HEK293 (cell line): ENCODE measurements at regions not wholly inside any gene's neighbourhood (a gene's known extent, or its start where the extent isn't known, plus 50 kb on each side); places are given as distances from the start of the nearest gene placed in this dataset.
A peak's percentile ranks its signal among the peaks of the same experiment; 100 is the strongest.

Source experiments
- CTCF ChIA-PET: fragments of 350-600 bp; formaldehyde crosslinking; extraction: SDS; loops from one replicate; lab custom pipeline; 2021; ENCODE audit warnings: antibody characterized with exemption; lab: Yijun Ruan, JAX
- POLR2A ChIA-PET: fragments of 300-600 bp; formaldehyde crosslinking; extraction: SDS; loops from one replicate; lab custom pipeline; 2020; ENCODE audit warnings: antibody characterized with exemption, inconsistent platforms; lab: Yijun Ruan, JAX
- H3K27ac ChIP-seq: fragments of 200-500 bp; sonication (Bioruptor generic); 2 replicates; pipeline ENCODE4 v1.5.1; 2014; ENCODE audit warnings: low read depth, low read length, control low read depth, inconsistent platforms; ENCODE audit errors: extremely low read depth
- H3K36me3 ChIP-seq, 2 experiments: fragments of 200-500 bp in 1 of 2; sonication (Bioruptor generic) in 1 of 2; 1 replicate in 1 of 2; 2 replicates in 1 of 2; pipeline ENCODE4 v1.5.1; 2014 to 2017; ENCODE audit warnings: inconsistent platforms in 2 of 2, low read length in 2 of 2; ENCODE audit not compliant: control insufficient read depth in 2 of 2, insufficient read depth in 1 of 2
- H3K4me1 ChIP-seq: fragments of 200-500 bp; sonication (Bioruptor generic); 2 replicates; pipeline ENCODE4 v1.5.1; 2014; ENCODE audit warnings: mild to moderate bottlenecking, low read length, inconsistent platforms; ENCODE audit not compliant: control insufficient read depth, insufficient read depth
- H3K4me3 ChIP-seq: 2 replicates; pipeline ENCODE4 v1.5.1; 2011; ENCODE audit warnings: low read depth, mild to moderate bottlenecking, control low read depth, low read length, moderate library complexity
- H3K9me3 ChIP-seq: fragments of 200-500 bp; sonication (Bioruptor generic); 2 replicates; pipeline ENCODE4 v1.5.1; 2014; ENCODE audit warnings: low read depth, low read length, inconsistent platforms; ENCODE audit not compliant: control insufficient read depth, insufficient read depth
- GLI2 ChIP-seq: fragments of 450-650 bp; formaldehyde crosslinking; IDR thresholded peaks from 2 replicates; pipeline ENCODE4; 2017; ENCODE audit warnings: missing biosample characterization, missing genetic modification characterization, low read depth, borderline replicate concordance
- GLIS2 ChIP-seq: fragments of 450-650 bp; formaldehyde crosslinking; IDR thresholded peaks from 2 replicates; pipeline ENCODE4 v1.5.1; 2016; ENCODE audit warnings: missing biosample characterization, missing genetic modification characterization
- IKZF3 ChIP-seq: fragments of 450-650 bp; IDR thresholded peaks from 2 replicates; pipeline ENCODE4 v1.5.0; 2018; ENCODE audit warnings: missing biosample characterization, mild to moderate bottlenecking, missing genetic modification characterization, moderate library complexity
- SALL2 ChIP-seq: fragments of 450-650 bp; formaldehyde crosslinking; IDR thresholded peaks from 2 replicates; pipeline ENCODE4 v1.5.0; 2017; ENCODE audit warnings: missing biosample characterization, mild to moderate bottlenecking, missing genetic modification characterization, borderline replicate concordance
- ZNF140 ChIP-seq: fragments of 450-650 bp; formaldehyde crosslinking; IDR thresholded peaks from 2 replicates; pipeline ENCODE4 v1.5.1; 2016; ENCODE audit warnings: missing biosample characterization, missing genetic modification characterization
- ZNF239 ChIP-seq: fragments of 450-650 bp; formaldehyde crosslinking; IDR thresholded peaks from 2 replicates; pipeline ENCODE4 v1.5.1; 2016; ENCODE audit warnings: missing biosample characterization, missing genetic modification characterization
- ZNF24 ChIP-seq: fragments of 450-650 bp; formaldehyde crosslinking; IDR thresholded peaks from 2 replicates; pipeline ENCODE4 v1.5.1; 2016; ENCODE audit warnings: missing biosample characterization, missing genetic modification characterization
- ZNF324 ChIP-seq: fragments of 450-650 bp; formaldehyde crosslinking; IDR thresholded peaks from 2 replicates; pipeline ENCODE4 v1.5.1; 2016; ENCODE audit warnings: missing biosample characterization, missing genetic modification characterization
- ZNF362 ChIP-seq: fragments of 450-650 bp; formaldehyde crosslinking; IDR thresholded peaks from 2 replicates; pipeline ENCODE4 v1.5.1; 2016; ENCODE audit warnings: missing biosample characterization, missing genetic modification characterization
- ZNF624 ChIP-seq: fragments of 450-650 bp; formaldehyde crosslinking; IDR thresholded peaks from 2 replicates; pipeline ENCODE4 v1.5.1; 2017; ENCODE audit warnings: missing biosample characterization, missing genetic modification characterization
- ZNF654 ChIP-seq: fragments of 450-650 bp; formaldehyde crosslinking; IDR thresholded peaks from 2 replicates; pipeline ENCODE4 v1.5.1; 2016; ENCODE audit warnings: low read depth, missing biosample characterization, missing genetic modification characterization
- ZNF658 ChIP-seq: fragments of 450-650 bp; formaldehyde crosslinking; IDR thresholded peaks from 2 replicates; pipeline ENCODE4; 2016; ENCODE audit warnings: missing biosample characterization, missing genetic modification characterization
- ZNF664 ChIP-seq: fragments of 450-650 bp; formaldehyde crosslinking; IDR thresholded peaks from 2 replicates; pipeline ENCODE4 v1.5.1; 2016; ENCODE audit warnings: missing biosample characterization, missing genetic modification characterization
- ZNF692 ChIP-seq: fragments of 450-650 bp; formaldehyde crosslinking; IDR thresholded peaks from 2 replicates; pipeline ENCODE4 v1.5.1; 2016; ENCODE audit warnings: missing biosample characterization, missing genetic modification characterization
- ZNF792 ChIP-seq: fragments of 450-650 bp; formaldehyde crosslinking; IDR thresholded peaks from 2 replicates; pipeline ENCODE4 v1.5.1; 2016; ENCODE audit warnings: missing biosample characterization, missing genetic modification characterization
- ZSCAN18 ChIP-seq: fragments of 450-650 bp; formaldehyde crosslinking; IDR thresholded peaks from 2 replicates; pipeline ENCODE4 v1.5.1; 2016; ENCODE audit warnings: missing biosample characterization, missing genetic modification characterization
- TF ChIP-seq, protein P1 (sequence below): fragments of 450-650 bp; formaldehyde crosslinking; IDR thresholded peaks from 2 replicates; pipeline ENCODE4 v1.5.1; 2016; ENCODE audit warnings: missing biosample characterization, missing genetic modification characterization
- TF ChIP-seq, protein P2 (sequence below): fragments of 450-650 bp; formaldehyde crosslinking; conservative IDR thresholded peaks from 2 replicates; pipeline ENCODE4 v1.5.1; 2016; ENCODE audit warnings: low read depth, missing biosample characterization, missing genetic modification characterization
- TF ChIP-seq, protein P3 (sequence below): fragments of 450-650 bp; IDR thresholded peaks from 2 replicates; pipeline ENCODE4 v1.5.1; 2018; ENCODE audit warnings: missing biosample characterization, mild to moderate bottlenecking, missing genetic modification characterization

- ChIA-PET POLR2A (no interaction called here), CTCF (interaction anchor here (0.6 to 1.2 kb wide), 4 partner anchors 15 to 1757 kb away, joined by 3 to 4 read pairs (median 3); no protein-coding TSS in a partner anchor)
- Histone ChIP-seq H3K4me3 (no peak overlapping the region), H3K27ac (no peak overlapping the region), H3K36me3 (no peaks in the 10 kb centered on the region), H3K9me3 (no peaks in the 10 kb centered on the region), H3K4me1 (no peaks in the 10 kb centered on the region)
- TF ChIP-seq IKZF3 (tag by site-specific recombination) (no peak), ZNF654 (peak; percentile 42)
- TF ChIP-seq, all 188 proteins: peak for 1
Observed at GRCh38 chr12:74317078-74317601, 220.5 kb upstream of the ATXN7L3B start.

- ChIA-PET POLR2A (no interaction called here), CTCF (interaction anchor here (0.6 to 1.2 kb wide), 4 partner anchors 12 to 1758 kb away, joined by 3 to 4 read pairs (median 3); no protein-coding TSS in a partner anchor)
- TF ChIP-seq ZNF624 (tag by site-specific recombination): no peak
- no peak for TF ChIP-seq ZSCAN18 (tag by site-specific recombination)
- no peak for TF ChIP-seq ZNF362 (tag by site-specific recombination)
- H3K9me3 ChIP-seq: no peaks in the 10 kb centered on the region
- no peak overlapping the region for H3K27ac ChIP-seq
- H3K4me3 ChIP-seq: no peak overlapping the region
- H3K4me1 ChIP-seq: no peaks in the 10 kb centered on the region
- H3K36me3 ChIP-seq: no peaks in the 10 kb centered on the region
Observed at GRCh38 chr12:74317741-74318140, 219.9 kb upstream of the ATXN7L3B start.

DNA sequence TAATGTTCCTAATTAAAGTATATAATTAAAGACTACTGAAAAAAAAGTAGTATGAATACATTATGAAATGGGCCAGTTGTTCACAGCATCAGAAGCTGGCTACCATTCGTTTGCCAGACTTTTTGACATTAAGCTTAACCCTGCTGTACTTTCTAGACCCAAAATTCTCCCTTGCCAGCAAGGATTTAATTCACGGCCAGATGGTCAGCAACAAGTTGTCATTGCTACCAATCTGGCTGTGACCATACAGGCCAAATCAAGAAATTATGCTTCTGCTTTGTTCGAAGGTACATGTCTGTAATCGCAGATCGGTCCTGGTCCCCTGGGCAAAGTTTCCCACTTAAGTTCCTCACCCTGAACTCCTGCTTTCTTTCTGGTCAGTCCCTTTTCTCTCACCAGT, 217.7 kb upstream of the ATXN7L3B start:
- Histone ChIP-seq H3K4me1 (no peaks in the 10 kb centered on the region), H3K27ac (no peak overlapping the region), H3K4me3 (no peak overlapping the region), H3K9me3 (no peaks in the 10 kb centered on the region), H3K36me3 (no peaks in the 10 kb centered on the region)
- CTCF ChIA-PET: no interaction called here
- POLR2A ChIA-PET: no interaction called here
- TF ChIP-seq, protein P1, sequence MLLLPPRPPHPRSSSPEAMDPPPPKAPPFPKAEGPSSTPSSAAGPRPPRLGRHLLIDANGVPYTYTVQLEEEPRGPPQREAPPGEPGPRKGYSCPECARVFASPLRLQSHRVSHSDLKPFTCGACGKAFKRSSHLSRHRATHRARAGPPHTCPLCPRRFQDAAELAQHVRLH (tag by site-specific recombination): no peak
- TF ChIP-seq ZNF664 (no peak), GLIS2 (tag by site-specific recombination) (no peak), ZNF792 (tag by site-specific recombination) (no peak), ZNF140 (no peak), GLI2 (no peak), ZNF324 (tag by site-specific recombination) (no peak)

GRCh38 chr12:74321381-74321780, 216.3 kb upstream of the ATXN7L3B start:
- H3K27ac ChIP-seq: no peak overlapping the region
- no peaks in the 10 kb centered on the region for H3K9me3 ChIP-seq
- no peaks in the 10 kb centered on the region for H3K36me3 ChIP-seq
- H3K4me1 ChIP-seq: no peaks in the 10 kb centered on the region
- ChIA-PET CTCF (no interaction called here), POLR2A (no interaction called here)
- no peak overlapping the region for H3K4me3 ChIP-seq
- TF ChIP-seq, protein P2, sequence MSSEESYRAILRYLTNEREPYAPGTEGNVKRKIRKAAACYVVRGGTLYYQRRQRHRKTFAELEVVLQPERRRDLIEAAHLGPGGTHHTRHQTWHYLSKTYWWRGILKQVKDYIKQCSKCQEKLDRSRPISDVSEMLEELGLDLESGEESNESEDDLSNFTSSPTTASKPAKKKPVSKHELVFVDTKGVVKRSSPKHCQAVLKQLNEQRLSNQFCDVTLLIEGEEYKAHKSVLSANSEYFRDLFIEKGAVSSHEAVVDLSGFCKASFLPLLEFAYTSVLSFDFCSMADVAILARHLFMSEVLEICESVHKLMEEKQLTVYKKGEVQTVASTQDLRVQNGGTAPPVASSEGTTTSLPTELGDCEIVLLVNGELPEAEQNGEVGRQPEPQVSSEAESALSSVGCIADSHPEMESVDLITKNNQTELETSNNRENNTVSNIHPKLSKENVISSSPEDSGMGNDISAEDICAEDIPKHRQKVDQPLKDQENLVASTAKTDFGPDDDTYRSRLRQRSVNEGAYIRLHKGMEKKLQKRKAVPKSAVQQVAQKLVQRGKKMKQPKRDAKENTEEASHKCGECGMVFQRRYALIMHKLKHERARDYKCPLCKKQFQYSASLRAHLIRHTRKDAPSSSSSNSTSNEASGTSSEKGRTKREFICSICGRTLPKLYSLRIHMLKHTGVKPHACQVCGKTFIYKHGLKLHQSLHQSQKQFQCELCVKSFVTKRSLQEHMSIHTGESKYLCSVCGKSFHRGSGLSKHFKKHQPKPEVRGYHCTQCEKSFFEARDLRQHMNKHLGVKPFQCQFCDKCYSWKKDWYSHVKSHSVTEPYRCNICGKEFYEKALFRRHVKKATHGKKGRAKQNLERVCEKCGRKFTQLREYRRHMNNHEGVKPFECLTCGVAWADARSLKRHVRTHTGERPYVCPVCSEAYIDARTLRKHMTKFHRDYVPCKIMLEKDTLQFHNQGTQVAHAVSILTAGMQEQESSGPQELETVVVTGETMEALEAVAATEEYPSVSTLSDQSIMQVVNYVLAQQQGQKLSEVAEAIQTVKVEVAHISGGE (tag by site-specific recombination): no peak
- no peak for TF ChIP-seq ZNF658 (tag by site-specific recombination)
- no peak for TF ChIP-seq ZNF692 (tag by site-specific recombination)
- TF ChIP-seq ZNF24: no peak
- no peak for TF ChIP-seq SALL2 (tag by site-specific recombination)
- no peak for TF ChIP-seq ZNF239
- TF ChIP-seq ZNF140: no peak
- TF ChIP-seq, protein P3, sequence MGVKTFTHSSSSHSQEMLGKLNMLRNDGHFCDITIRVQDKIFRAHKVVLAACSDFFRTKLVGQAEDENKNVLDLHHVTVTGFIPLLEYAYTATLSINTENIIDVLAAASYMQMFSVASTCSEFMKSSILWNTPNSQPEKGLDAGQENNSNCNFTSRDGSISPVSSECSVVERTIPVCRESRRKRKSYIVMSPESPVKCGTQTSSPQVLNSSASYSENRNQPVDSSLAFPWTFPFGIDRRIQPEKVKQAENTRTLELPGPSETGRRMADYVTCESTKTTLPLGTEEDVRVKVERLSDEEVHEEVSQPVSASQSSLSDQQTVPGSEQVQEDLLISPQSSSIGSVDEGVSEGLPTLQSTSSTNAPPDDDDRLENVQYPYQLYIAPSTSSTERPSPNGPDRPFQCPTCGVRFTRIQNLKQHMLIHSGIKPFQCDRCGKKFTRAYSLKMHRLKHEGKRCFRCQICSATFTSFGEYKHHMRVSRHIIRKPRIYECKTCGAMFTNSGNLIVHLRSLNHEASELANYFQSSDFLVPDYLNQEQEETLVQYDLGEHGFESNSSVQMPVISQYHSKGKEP (tag by site-specific recombination): no peak
